ENCODE measurements at regions not wholly inside any gene's neighbourhood (a gene's known extent, or its start where the extent isn't known, plus 50 kb on each side); places are given as distances from the start of the nearest gene placed in this dataset.
"Not testable (repeated sequence)": the region's sequence is repeated elsewhere in the genome, so short reads cannot be mapped to it uniquely, and the experiment has no call there.

GRCh38 chr15:69606921-69607500, 154.4 kb downstream of the RPLP1 start:
- peak; percentile 30 to 55 for ATAC-seq
- intact Hi-C loops (cut with DNase I) = loop anchor here in 1 of 2 donors (10.0 kb wide), 1 partner anchor 188 kb away; no protein-coding TSS in a partner anchor
- no peak for DNase-seq

DNA sequence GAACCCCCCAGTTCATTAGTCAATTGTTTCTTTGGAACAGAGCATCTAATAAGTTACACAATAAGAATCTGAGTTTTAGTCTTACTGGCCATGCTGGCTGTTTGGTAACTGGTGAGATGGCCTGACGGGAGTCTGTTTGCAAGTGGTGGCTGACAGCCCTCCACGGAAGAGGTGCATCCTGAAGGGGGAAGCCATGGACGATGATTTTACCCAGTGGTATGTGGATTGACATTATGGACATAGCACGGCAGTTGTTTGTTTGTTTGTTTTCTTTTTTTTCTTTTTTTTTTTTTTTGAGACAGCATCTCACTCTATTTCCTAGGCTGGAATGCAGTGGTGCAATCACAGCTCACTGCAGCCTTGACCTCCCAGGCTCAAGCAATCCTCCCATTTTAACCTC, 156.0 kb downstream of the RPLP1 start:
- no peak for DNase-seq
- intact Hi-C loops (cut with DNase I) = loop anchor here in 1 of 2 donors (10.0 kb wide), 1 partner anchor 186 kb away; no protein-coding TSS in a partner anchor
- ATAC-seq = no peak

GRCh38 chr15:69609176-69609575, 156.6 kb downstream of the RPLP1 start:
- no peak for DNase-seq
- intact Hi-C loops (cut with DNase I) = loop anchor here in 1 of 2 donors (10.0 kb wide), 1 partner anchor 186 kb away; no protein-coding TSS in a partner anchor
- peak in 1 of 2 donors; percentile 62 for ATAC-seq

- DNase-seq = no peak
- intact Hi-C loops (cut with DNase I) = loop anchor here in 1 of 2 donors (10.0 kb wide), 1 partner anchor 185 kb away; no protein-coding TSS in a partner anchor
- ATAC-seq = no peak
Measured at GRCh38 chr15:69609776-69610175, 157.2 kb downstream of the RPLP1 start.

GRCh38 chr15:69610277-69610676, 157.7 kb downstream of the RPLP1 start:
- no peak for ATAC-seq

DNA sequence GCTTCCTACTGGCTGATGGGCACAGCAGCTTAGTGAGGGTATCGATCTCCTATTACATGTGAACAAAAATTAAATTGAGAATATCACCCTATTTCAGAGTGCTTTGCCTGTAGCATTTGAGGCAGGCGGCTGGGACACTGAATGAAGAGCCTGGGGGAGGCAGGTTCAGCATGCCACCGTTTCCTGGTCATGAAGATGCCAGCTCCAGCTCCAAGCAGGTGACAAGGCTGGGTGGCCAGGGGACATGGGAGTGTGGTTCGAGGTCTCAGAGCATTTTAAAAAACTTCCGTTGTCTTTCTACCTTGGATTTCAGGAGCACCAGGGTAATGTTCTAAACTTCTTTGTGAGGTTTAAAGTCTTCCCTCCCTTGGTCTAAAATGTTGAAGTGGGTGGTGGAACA, 158.2 kb downstream of the RPLP1 start:
- intact Hi-C loops (cut with DNase I) = no loop called here
- no peak for DNase-seq
- no peak for ATAC-seq

More at GRCh38 chr15:69610277-69610676, 157.7 kb downstream of the RPLP1 start:
- intact Hi-C loops (cut with DNase I) = no loop called here
- DNase-seq = no peak

- DNase-seq = no peak
- intact Hi-C loops (cut with DNase I) = no loop called here
- no peak for ATAC-seq
Measured at GRCh38 chr15:69612112-69612511, 159.5 kb downstream of the RPLP1 start.

- intact Hi-C loops (cut with DNase I) = no loop called here
- ATAC-seq (no peak), DNase-seq (no peak)
Measured at GRCh38 chr15:69613182-69613581, 160.6 kb downstream of the RPLP1 start.

DNA sequence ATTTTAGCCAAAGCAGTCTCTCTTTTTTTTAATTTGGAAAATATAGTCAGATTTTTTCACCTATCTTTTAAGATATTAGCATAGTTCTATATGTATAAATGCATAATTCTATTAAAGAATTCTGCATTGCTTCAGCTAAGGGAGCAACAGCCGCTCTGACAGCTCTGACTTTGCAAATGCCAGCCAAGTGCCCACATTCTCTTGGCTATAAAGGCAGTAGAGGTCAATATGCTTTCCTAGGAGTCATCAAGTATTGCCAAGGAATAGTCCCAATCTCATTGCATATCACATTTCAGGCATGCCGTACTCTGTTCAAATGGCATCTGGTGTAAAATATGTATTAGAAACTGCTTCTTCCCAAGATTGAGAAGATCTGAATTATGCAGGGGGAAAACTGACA, 161.4 kb downstream of the RPLP1 start:
- intact Hi-C loops (cut with DNase I) = no loop called here
- DNase-seq (no peak), ATAC-seq (no peak)

DNA sequence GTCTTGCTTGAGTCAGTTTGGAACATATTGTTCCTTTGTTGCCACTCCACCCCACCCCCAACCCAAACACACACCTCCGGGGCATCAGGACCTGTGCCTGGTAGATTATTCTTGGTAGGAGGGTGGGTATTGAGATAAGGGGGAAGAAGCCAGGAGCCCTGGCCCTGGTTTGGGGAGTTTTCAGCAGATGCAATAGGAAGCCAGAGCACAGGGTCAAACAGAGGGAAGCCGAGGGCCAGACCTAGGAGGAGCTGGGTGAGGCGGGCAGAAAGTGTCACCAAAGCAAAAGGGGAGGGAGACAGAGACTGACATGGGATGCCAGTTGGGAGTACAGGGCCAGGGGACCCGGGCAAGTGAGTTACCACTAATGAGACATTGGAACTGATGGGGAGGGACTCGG, 163.1 kb downstream of the RPLP1 start:
- ATAC-seq (no peak), DNase-seq (no peak)
- intact Hi-C loops (cut with DNase I) = no loop called here

DNA sequence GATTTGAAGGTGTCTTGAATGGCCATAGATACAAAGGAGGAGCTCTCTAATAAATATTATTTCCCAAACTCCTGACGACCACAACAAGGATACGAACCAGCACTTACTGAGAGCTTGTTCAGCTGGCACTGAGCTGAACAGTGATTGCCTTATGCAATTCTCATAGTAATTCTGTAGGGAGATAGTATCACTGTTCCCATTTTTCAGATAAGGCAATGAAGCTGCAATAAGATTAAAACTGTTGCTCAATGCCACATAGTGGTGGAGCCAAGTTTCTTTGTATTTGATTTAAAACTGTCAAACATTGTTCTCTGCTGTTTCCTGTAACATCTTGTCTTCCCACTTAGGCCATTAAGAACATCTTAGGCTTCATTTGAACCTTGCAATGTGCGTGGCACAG, 163.9 kb downstream of the RPLP1 start:
- ATAC-seq = no peak
- intact Hi-C loops (cut with DNase I) = no loop called here
- no peak for DNase-seq

DNA sequence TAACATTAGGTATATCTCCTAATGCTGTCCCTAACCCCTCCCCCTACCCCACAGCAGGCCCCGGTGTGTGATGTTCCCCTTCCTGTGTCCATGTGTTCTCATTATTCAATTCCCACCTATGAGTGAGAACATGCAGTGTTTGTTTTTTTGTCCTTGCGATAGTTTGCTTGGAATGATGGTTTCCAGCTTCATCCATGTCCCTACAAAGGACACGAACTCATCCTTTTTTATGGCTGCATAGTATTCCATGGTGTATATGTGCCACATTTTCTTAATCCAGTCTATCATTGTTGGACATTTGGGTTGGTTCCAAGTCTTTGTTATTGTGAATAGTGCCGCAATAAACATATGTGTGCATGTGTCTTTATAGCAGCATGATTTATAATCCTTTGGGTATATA, 164.5 kb downstream of the RPLP1 start:
- intact Hi-C loops (cut with DNase I); DNase-seq; ATAC-seq: not testable (repeated sequence)

DNA sequence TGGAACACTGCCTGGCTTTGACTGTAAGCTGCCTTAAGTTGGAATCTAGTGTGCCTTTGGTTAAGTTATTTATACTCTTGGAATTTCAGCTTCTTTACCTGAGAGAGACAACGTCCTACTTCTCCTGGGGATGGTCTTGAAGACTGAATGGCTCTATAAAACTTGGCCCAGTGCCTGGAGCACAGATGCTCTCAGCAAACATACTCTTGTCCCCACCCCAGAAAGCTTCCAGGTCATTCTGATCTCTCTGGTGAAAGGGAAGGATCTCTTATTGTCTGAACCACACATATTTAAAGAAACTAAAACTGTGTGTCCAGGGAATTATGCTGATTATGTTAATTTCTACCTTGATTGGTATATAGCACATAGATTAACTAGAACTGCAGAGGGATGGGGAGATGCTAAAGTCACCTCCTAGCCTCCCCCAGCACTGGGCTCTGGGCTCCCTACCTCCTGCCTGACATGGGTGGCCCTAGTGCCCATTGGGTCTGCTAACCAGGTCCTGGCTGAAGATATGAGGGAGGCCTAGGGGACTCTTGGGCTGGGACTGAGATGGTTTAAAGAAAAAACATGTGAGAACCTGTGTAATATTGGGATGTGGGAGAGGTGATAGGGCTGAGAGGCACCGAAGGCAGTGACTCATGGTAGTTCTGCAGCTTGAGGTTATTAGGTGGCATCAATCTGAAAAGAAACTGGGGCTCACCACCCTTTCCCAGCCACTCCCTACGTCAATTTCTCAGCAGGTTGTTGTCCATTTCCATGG, 171.0 kb downstream of the RPLP1 start:
- no peak for DNase-seq
- intact Hi-C loops (cut with DNase I) = no loop called here
- no peak for ATAC-seq

DNA sequence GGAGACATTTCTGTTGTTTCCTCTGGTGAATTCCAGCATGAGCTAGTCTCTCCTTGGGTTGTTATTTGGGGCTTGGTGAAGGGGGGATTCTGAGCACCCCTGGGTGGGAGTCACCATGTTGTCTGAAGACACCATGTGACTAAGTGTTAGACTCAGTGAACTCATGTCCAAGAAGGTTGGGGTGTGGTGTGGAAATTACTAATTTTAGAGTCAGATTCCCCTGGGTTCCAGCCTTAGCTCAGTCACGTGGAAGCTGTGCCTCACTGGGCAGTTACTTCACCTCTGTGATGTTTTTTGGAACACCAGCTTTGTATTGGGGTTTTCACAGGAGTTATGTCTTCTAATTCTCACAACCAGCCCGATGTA, 171.5 kb downstream of the RPLP1 start:
- ATAC-seq (no peak), DNase-seq (no peak)
- intact Hi-C loops (cut with DNase I) = no loop called here

GRCh38 chr15:69624816-69625215, 172.2 kb downstream of the RPLP1 start:
- DNase-seq (no peak), ATAC-seq (no peak)
- intact Hi-C loops (cut with DNase I) = no loop called here

GRCh38 chr15:69625328-69625727, 172.7 kb downstream of the RPLP1 start:
- ATAC-seq (peak in 1 of 2 donors; percentile 44), DNase-seq (no peak)
- intact Hi-C loops (cut with DNase I) = no loop called here

DNA sequence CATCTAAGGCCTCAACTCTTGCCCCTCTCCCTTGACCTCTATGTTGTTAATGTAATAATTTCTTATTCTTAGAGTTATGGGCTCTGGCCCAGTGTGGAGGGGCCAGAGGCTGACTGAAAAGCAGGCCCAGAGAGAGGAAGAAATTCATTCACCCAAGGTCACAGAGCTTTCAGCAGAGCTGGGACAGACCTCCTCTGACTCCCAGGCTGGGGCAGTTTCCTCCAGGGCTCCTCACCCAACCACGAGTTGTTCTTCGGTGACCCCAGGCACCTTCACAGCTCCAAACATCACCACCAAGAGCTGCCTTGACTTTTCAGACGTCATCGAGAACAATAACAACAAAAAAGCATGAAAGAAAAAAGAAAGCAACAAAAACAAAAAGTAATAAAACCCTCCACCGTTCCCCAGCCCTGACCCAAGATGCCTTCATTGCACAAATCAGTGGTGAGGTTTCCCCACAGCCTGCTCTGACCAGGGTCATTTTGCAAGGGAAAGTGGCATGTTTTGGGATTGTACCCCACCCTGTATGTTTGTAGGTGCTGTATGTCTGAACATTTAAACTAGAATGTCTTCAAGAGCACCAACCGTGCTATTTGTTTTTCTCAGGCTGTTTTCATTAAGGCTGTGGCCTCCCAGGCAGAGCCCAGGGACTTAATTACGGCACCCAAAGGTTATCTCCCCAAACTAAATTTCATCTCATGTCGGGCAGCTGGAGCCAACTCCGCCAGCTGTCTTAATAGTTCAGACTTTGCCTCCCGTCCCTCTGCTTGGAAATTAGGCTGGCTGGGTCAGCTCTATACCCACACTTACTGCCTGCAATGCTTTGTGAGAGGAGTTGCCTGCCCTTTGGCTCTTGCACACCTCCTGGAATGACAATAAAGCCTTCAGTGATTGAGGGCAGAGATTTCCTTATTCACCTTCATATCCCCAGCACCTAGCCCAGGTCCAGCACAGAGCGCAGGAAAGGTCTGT, 173.8 kb downstream of the RPLP1 start:
- peak in 1 of 2 donors; percentile 67 for ATAC-seq
- intact Hi-C loops (cut with DNase I) = no loop called here
- no peak for DNase-seq

GRCh38 chr15:69627548-69628158, 175.0 kb downstream of the RPLP1 start:
- intact Hi-C loops (cut with DNase I) = no loop called here
- ATAC-seq (no peak), DNase-seq (no peak)
